ENCODE measurements at regions not wholly inside any gene's neighbourhood (a gene's known extent, or its start where the extent isn't known, plus 50 kb on each side); places are given as distances from the start of the nearest gene placed in this dataset.

GRCh38 chr10:25694206-25694933, 239.7 kb upstream of the MYO3A start:
- no peaks in the 10 kb centered on the region for H3K36me3 Mint-ChIP-seq
- no peaks in the 10 kb centered on the region for H3K27me3 Mint-ChIP-seq (ENCODE audit: low read depth)
- no peak for TF ChIP-seq CTCF (IDR thresholded peaks at IDR 0.05; ENCODE audit: unreplicated experiment)
- H3K27ac Mint-ChIP-seq = no peak overlapping the region
- peaks cover 5% of the 10 kb centered on the region for H3K9me3 Mint-ChIP-seq
- no peak for DNase-seq (ENCODE audit: low spot score in 2 of 2, unreplicated experiment in 2 of 2)
- H3K4me1 Mint-ChIP-seq = peaks cover 14% of the 10 kb centered on the region
- H3K4me3 Mint-ChIP-seq = no peak overlapping the region

GRCh38 chr10:25694971-25695370, 239.1 kb upstream of the MYO3A start:
- TF ChIP-seq CTCF (IDR thresholded peaks at IDR 0.05; ENCODE audit: unreplicated experiment) = no peak
- Mint-ChIP-seq H3K27me3 (ENCODE audit: low read depth) (no peaks in the 10 kb centered on the region), H3K4me1 (peaks cover 14% of the 10 kb centered on the region), H3K36me3 (no peaks in the 10 kb centered on the region), H3K27ac (no peak overlapping the region), H3K4me3 (no peak overlapping the region), H3K9me3 (peaks cover 5% of the 10 kb centered on the region)
- DNase-seq (ENCODE audit: low spot score in 2 of 2, unreplicated experiment in 2 of 2) = no peak

- Mint-ChIP-seq H3K27me3 (ENCODE audit: low read depth) (no peaks in the 10 kb centered on the region), H3K9me3 (peaks cover 5% of the 10 kb centered on the region), H3K27ac (no peak overlapping the region), H3K4me3 (no peak overlapping the region), H3K4me1 (peaks cover 14% of the 10 kb centered on the region), H3K36me3 (no peaks in the 10 kb centered on the region)
- no peak for TF ChIP-seq CTCF (IDR thresholded peaks at IDR 0.05; ENCODE audit: unreplicated experiment)
- no peak for DNase-seq (ENCODE audit: low spot score in 2 of 2, unreplicated experiment in 2 of 2)
These were observed 238.4 kb upstream of the MYO3A start for GRCh38 chr10:25695586-25695985.

GRCh38 chr10:25696013-25696708, 237.9 kb upstream of the MYO3A start:
- H3K36me3 Mint-ChIP-seq = no peaks in the 10 kb centered on the region
- peaks cover 1% of the 10 kb centered on the region for H3K9me3 Mint-ChIP-seq
- no peak for TF ChIP-seq CTCF (IDR thresholded peaks at IDR 0.05; ENCODE audit: unreplicated experiment)
- H3K27ac Mint-ChIP-seq = no peak overlapping the region
- no peaks in the 10 kb centered on the region for H3K27me3 Mint-ChIP-seq (ENCODE audit: low read depth)
- no peak for DNase-seq (ENCODE audit: low spot score in 2 of 2, unreplicated experiment in 2 of 2)
- no peak overlapping the region for H3K4me3 Mint-ChIP-seq
- peaks cover 16% of the 10 kb centered on the region for H3K4me1 Mint-ChIP-seq

- H3K9me3 Mint-ChIP-seq = no peaks in the 10 kb centered on the region
- no peak overlapping the region for H3K27ac Mint-ChIP-seq
- no peaks in the 10 kb centered on the region for H3K36me3 Mint-ChIP-seq
- no peak for TF ChIP-seq CTCF (IDR thresholded peaks at IDR 0.05; ENCODE audit: unreplicated experiment)
- no peak for DNase-seq (ENCODE audit: low spot score in 2 of 2, unreplicated experiment in 2 of 2)
- peaks cover 19% of the 10 kb centered on the region for H3K4me1 Mint-ChIP-seq
- H3K4me3 Mint-ChIP-seq = no peak overlapping the region
- H3K27me3 Mint-ChIP-seq (ENCODE audit: low read depth) = no peaks in the 10 kb centered on the region
These were observed 236.6 kb upstream of the MYO3A start for GRCh38 chr10:25697412-25697811.
